AG04450 (cell line): ENCODE measurements at regions not wholly inside any gene's neighbourhood (a gene's known extent, or its start where the extent isn't known, plus 50 kb on each side); places are given as distances from the start of the nearest gene placed in this dataset. TPM values are rescaled to one million over a fixed set of nuclear protein-coding genes. Genes with fewer than 3 reads are reported as not detected.

Source experiments
- CTCF ChIA-PET: fragments of 300-600, 350-600 bp; formaldehyde crosslinking; extraction: SDS; loops from one replicate; lab custom pipeline; 2022; ENCODE audit warnings: antibody characterized with exemption, inconsistent platforms; lab: Charles Lee
- POLR2A ChIA-PET: fragments of 350-600 bp; formaldehyde crosslinking; extraction: SDS; loops from one replicate; lab custom pipeline; 2021; ENCODE audit warnings: antibody characterized with exemption, inconsistent platforms; lab: Yijun Ruan, JAX
- DNase-seq: peaks from one replicate; pipeline ENCODE4 v3.0.0-alpha.2; 2011; ENCODE audit warnings: low read depth, low spot score
- H3K27ac ChIP-seq: one replicate; pipeline ENCODE4 v1.5.1; 2012; ENCODE audit warnings: low read depth, low read length, control low read depth
- H3K27me3 ChIP-seq: one replicate; pipeline ENCODE4 v1.6.0; 2012; ENCODE audit warnings: low read length; ENCODE audit not compliant: control insufficient read depth, insufficient read depth
- H3K4me3 ChIP-seq: 2 replicates; pipeline ENCODE4 v1.5.1; 2011; ENCODE audit warnings: mild to moderate bottlenecking, low read depth, low read length, control low read depth
- H3K9me3 ChIP-seq: 2 replicates; pipeline ENCODE4 v1.5.1; 2012; ENCODE audit warnings: low read length; ENCODE audit not compliant: control insufficient read depth, insufficient read depth
- CTCF ChIP-seq: IDR thresholded peaks from 2 replicates; pipeline ENCODE4 v1.5.1; 2011; ENCODE audit warnings: low read depth, low read length, control low read depth, inconsistent platforms
- small RNA-seq: library from RNA; depleted of rRNA; stranded (forward); fragments of <200 nt; gene quantifications from one replicate; pipeline ENCODE3, GENCODE V24; 2012; ENCODE audit warnings: low read depth; ENCODE audit not compliant: insufficient read length

- CTCF ChIA-PET = no interaction called here
- POLR2A ChIA-PET = no interaction called here
- DNase-seq = no peak
- no peak overlapping the region for H3K27ac ChIP-seq
- no peaks in the 10 kb centered on the region for H3K27me3 ChIP-seq
- no peak overlapping the region for H3K4me3 ChIP-seq
- no peak for TF ChIP-seq CTCF
- peaks cover 4% of the 10 kb centered on the region; the same call in 1 of the 2 replicates for H3K9me3 ChIP-seq
Observed at GRCh38 chr6:85705220-85705619, 62.5 kb upstream of the SYNCRIP start.

- Histone ChIP-seq H3K27ac (no peak overlapping the region), H3K4me3 (no peak overlapping the region), H3K9me3 (peaks cover 4% of the 10 kb centered on the region; the same call in 1 of the 2 replicates), H3K27me3 (no peaks in the 10 kb centered on the region)
- no peak for DNase-seq
- TF ChIP-seq CTCF = no peak
- ChIA-PET POLR2A (interaction anchor here (1.0 kb wide), 1 partner anchor 25 kb away, joined by 3 read pairs; no protein-coding TSS in a partner anchor), CTCF (no interaction called here)
Observed at GRCh38 chr6:85703406-85703805, 60.7 kb upstream of the SYNCRIP start.

Small RNA genes lying in the stretch of these regions (small RNA-seq; reads per million reads assigned to genes)
- gene RF00019 (not detected), gene RN7SL643P (not detected), gene RNU4-12P (not detected), gene RNU4-72P (not detected), gene SMIM11P1 (not detected)
